ENCODE measurements at regions not wholly inside any gene's neighbourhood (a gene's known extent, or its start where the extent isn't known, plus 50 kb on each side); places are given as distances from the start of the nearest gene placed in this dataset.

GRCh38 chr9:21657966-21658667 is 144.3 kb upstream of the MTAP start (continued):
- TF ChIP-seq, protein P1, sequence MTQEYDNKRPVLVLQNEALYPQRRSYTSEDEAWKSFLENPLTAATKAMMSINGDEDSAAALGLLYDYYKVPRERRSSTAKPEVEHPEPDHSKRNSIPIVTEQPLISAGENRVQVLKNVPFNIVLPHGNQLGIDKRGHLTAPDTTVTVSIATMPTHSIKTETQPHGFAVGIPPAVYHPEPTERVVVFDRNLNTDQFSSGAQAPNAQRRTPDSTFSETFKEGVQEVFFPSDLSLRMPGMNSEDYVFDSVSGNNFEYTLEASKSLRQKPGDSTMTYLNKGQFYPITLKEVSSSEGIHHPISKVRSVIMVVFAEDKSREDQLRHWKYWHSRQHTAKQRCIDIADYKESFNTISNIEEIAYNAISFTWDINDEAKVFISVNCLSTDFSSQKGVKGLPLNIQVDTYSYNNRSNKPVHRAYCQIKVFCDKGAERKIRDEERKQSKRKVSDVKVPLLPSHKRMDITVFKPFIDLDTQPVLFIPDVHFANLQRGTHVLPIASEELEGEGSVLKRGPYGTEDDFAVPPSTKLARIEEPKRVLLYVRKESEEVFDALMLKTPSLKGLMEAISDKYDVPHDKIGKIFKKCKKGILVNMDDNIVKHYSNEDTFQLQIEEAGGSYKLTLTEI (CRISPR knock-in tag; conservative IDR thresholded peaks at IDR 0.05): no peak
- TF ChIP-seq ZFP36 (IDR thresholded peaks at IDR 0.05; ENCODE audit: borderline replicate concordance, low read depth, low read length, partially characterized antibody) (no peak), ZNF142 (CRISPR knock-in tag; IDR thresholded peaks at IDR 0.05) (no peak), ZHX2 (IDR thresholded peaks at IDR 0.05; ENCODE audit: low read depth) (no peak), ZHX2 (CRISPR knock-in tag; IDR thresholded peaks at IDR 0.05; ENCODE audit: borderline replicate concordance) (no peak), ZNF780A (CRISPR knock-in tag; IDR thresholded peaks at IDR 0.05) (no peak), ZMYM2 (CRISPR knock-in tag; IDR thresholded peaks at IDR 0.05) (no peak)
- TF ChIP-seq, protein P2, sequence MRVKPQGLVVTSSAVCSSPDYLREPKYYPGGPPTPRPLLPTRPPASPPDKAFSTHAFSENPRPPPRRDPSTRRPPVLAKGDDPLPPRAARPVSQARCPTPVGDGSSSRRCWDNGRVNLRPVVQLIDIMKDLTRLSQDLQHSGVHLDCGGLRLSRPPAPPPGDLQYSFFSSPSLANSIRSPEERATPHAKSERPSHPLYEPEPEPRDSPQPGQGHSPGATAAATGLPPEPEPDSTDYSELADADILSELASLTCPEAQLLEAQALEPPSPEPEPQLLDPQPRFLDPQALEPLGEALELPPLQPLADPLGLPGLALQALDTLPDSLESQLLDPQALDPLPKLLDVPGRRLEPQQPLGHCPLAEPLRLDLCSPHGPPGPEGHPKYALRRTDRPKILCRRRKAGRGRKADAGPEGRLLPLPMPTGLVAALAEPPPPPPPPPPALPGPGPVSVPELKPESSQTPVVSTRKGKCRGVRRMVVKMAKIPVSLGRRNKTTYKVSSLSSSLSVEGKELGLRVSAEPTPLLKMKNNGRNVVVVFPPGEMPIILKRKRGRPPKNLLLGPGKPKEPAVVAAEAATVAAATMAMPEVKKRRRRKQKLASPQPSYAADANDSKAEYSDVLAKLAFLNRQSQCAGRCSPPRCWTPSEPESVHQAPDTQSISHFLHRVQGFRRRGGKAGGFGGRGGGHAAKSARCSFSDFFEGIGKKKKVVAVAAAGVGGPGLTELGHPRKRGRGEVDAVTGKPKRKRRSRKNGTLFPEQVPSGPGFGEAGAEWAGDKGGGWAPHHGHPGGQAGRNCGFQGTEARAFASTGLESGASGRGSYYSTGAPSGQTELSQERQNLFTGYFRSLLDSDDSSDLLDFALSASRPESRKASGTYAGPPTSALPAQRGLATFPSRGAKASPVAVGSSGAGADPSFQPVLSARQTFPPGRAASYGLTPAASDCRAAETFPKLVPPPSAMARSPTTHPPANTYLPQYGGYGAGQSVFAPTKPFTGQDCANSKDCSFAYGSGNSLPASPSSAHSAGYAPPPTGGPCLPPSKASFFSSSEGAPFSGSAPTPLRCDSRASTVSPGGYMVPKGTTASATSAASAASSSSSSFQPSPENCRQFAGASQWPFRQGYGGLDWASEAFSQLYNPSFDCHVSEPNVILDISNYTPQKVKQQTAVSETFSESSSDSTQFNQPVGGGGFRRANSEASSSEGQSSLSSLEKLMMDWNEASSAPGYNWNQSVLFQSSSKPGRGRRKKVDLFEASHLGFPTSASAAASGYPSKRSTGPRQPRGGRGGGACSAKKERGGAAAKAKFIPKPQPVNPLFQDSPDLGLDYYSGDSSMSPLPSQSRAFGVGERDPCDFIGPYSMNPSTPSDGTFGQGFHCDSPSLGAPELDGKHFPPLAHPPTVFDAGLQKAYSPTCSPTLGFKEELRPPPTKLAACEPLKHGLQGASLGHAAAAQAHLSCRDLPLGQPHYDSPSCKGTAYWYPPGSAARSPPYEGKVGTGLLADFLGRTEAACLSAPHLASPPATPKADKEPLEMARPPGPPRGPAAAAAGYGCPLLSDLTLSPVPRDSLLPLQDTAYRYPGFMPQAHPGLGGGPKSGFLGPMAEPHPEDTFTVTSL (CRISPR knock-in tag; IDR thresholded peaks at IDR 0.05; ENCODE audit: borderline replicate concordance): no peak

Measured in HepG2 (cell line).